GM23248 (cell line): ENCODE measurements at regions not wholly inside any gene's neighbourhood (a gene's known extent, or its start where the extent isn't known, plus 50 kb on each side); places are given as distances from the start of the nearest gene placed in this dataset.

Source experiments
- DNase-seq: peaks from one replicate; pipeline ENCODE4 v3.0.0-alpha.2; 2015
- H2AFZ ChIP-seq: fragments of 200-600 bp; sonication (generic); 2 replicates; pipeline ENCODE4 v1.6.1; 2016; ENCODE audit warnings: antibody characterized with exemption
- H3F3A ChIP-seq: fragments of 200-600 bp; sonication (generic); 2 replicates; pipeline ENCODE4 v1.6.1; 2016; ENCODE audit warnings: mild to moderate bottlenecking, antibody characterized with exemption, mixed run types; ENCODE audit not compliant: insufficient read depth
- H3K27ac ChIP-seq: fragments of 200-600 bp; sonication (generic); 2 replicates; pipeline ENCODE4 v1.5.1; 2016; ENCODE audit warnings: mild to moderate bottlenecking
- H3K27me3 ChIP-seq: fragments of 200-600 bp; sonication (generic); replicated peaks from 2 replicates; pipeline ENCODE4 v1.6.1; 2016; ENCODE audit warnings: mild to moderate bottlenecking; ENCODE audit not compliant: insufficient read depth
- H3K36me3 ChIP-seq: fragments of 200-600 bp; sonication (generic); 2 replicates; pipeline ENCODE4 v1.6.1; 2016; ENCODE audit warnings: low read depth, mild to moderate bottlenecking
- H3K4me1 ChIP-seq: fragments of 200-600 bp; sonication (generic); 2 replicates; pipeline ENCODE4 v1.6.1; 2016; ENCODE audit warnings: mild to moderate bottlenecking; ENCODE audit not compliant: insufficient read depth
- H3K4me2 ChIP-seq: fragments of 200-600 bp; sonication (generic); one replicate; pipeline ENCODE4 v1.6.1; 2016; ENCODE audit warnings: mild to moderate bottlenecking; ENCODE audit not compliant: unreplicated experiment
- H3K4me3 ChIP-seq: fragments of 200-600 bp; sonication (generic); 2 replicates; pipeline ENCODE4 v1.5.1; 2016; ENCODE audit warnings: mild to moderate bottlenecking
- H3K79me2 ChIP-seq: fragments of 200-600 bp; sonication (generic); 2 replicates; pipeline ENCODE4 v1.6.1; 2016; ENCODE audit warnings: mild to moderate bottlenecking; ENCODE audit not compliant: insufficient read depth
- H3K9ac ChIP-seq: fragments of 200-600 bp; sonication (generic); 2 replicates; pipeline ENCODE4 v1.6.1; 2016; ENCODE audit warnings: mild to moderate bottlenecking
- H3K9me2 ChIP-seq: fragments of 200-600 bp; sonication (generic); 2 replicates; pipeline ENCODE4 v1.6.1; 2016; ENCODE audit warnings: mixed run types, mild to moderate bottlenecking, moderate library complexity; ENCODE audit not compliant: insufficient read depth
- H3K9me3 ChIP-seq: fragments of 200-600 bp; sonication (generic); one replicate; pipeline ENCODE4 v1.6.1; 2017; ENCODE audit warnings: low read depth
- H4K20me1 ChIP-seq: fragments of 200-600 bp; sonication (generic); 2 replicates; pipeline ENCODE4 v1.6.0; 2016; ENCODE audit not compliant: insufficient read depth
- EZH2 ChIP-seq: fragments of 200-600 bp; sonication (generic); IDR thresholded peaks from 2 replicates; pipeline ENCODE4 v1.6.1; 2018; ENCODE audit warnings: antibody characterized with exemption, mild to moderate bottlenecking; ENCODE audit not compliant: insufficient read depth, poor library complexity, severe bottlenecking
- EZH2phosphoT487 ChIP-seq: fragments of 200-600 bp; sonication (generic); IDR thresholded peaks from 2 replicates; pipeline ENCODE4 v1.6.1; 2018; ENCODE audit warnings: antibody characterized with exemption, moderate library complexity, mild to moderate bottlenecking, low read depth; ENCODE audit not compliant: insufficient read depth
- WGBS, 2 experiments: methylation state at CpG; one replicate each; pipeline ENCODE4 v1.1.6; 2015 to 2017; ENCODE audit warnings: low lambda C conversion rate in 2 of 2, low coverage in 1 of 2; ENCODE audit errors: missing lambda C conversion rate in 2 of 2; 5-methylcytosine and 5-hydroxymethylcytosine counted together
- in situ Hi-C: fragments of 300-500 bp; cut with MboI; formaldehyde crosslinking; loops from 2 replicates; pipeline ENCODE4 v1.15.0; 2020

GRCh38 chr18:30634249-30634648 is 408.3 kb downstream of the DSC3 start:
- Histone ChIP-seq H3K79me2 (no peaks in the 10 kb centered on the region), H3K36me3 (no peaks in the 10 kb centered on the region), H3K9me3 (no peaks in the 10 kb centered on the region), H3K9ac (no peak overlapping the region), H3K4me1 (no peaks in the 10 kb centered on the region), H3K4me2 (no peak overlapping the region), H3K27ac (no peak overlapping the region), H4K20me1 (no peaks in the 10 kb centered on the region), H3K27me3 (no peaks in the 10 kb centered on the region), H3F3A (no peaks in the 10 kb centered on the region), H3K4me3 (no peak overlapping the region), H2AFZ (no peak overlapping the region), H3K9me2 (no peaks in the 10 kb centered on the region)
- in situ Hi-C loops: no loop called here
- DNase-seq: no peak
- no peak for TF ChIP-seq EZH2phosphoT487
- TF ChIP-seq EZH2: no peak

- in situ Hi-C loops: no loop called here
- H3K9ac ChIP-seq: no peak overlapping the region
- no peaks in the 10 kb centered on the region for H3K9me3 ChIP-seq
Observed at GRCh38 chr18:30632071-30632698, 410.4 kb downstream of the DSC3 start.

GRCh38 chr18:30625961-30626360 is 416.6 kb downstream of the DSC3 start:
- Histone ChIP-seq H2AFZ (no peak overlapping the region), H3K4me1 (no peaks in the 10 kb centered on the region), H4K20me1 (no peaks in the 10 kb centered on the region), H3K27me3 (no peaks in the 10 kb centered on the region), H3K9me3 (no peaks in the 10 kb centered on the region), H3K9me2 (no peaks in the 10 kb centered on the region), H3K36me3 (no peaks in the 10 kb centered on the region), H3F3A (no peaks in the 10 kb centered on the region), H3K4me3 (no peak overlapping the region), H3K9ac (no peak overlapping the region), H3K79me2 (no peaks in the 10 kb centered on the region), H3K27ac (no peak overlapping the region), H3K4me2 (no peak overlapping the region)
- no peak for DNase-seq
- in situ Hi-C loops: no loop called here
- no peak for TF ChIP-seq EZH2
- TF ChIP-seq EZH2phosphoT487: no peak
- 10 to 20% methylated on average over 3 of the region's 3 CpGs for WGBS, 2 experiments

More at GRCh38 chr18:30632071-30632698, 410.4 kb downstream of the DSC3 start:
- Histone ChIP-seq H3K27me3 (no peaks in the 10 kb centered on the region), H4K20me1 (no peaks in the 10 kb centered on the region), H3K4me3 (no peak overlapping the region), H3K36me3 (no peaks in the 10 kb centered on the region), H3K9me2 (no peaks in the 10 kb centered on the region), H3K79me2 (no peaks in the 10 kb centered on the region), H3K27ac (no peak overlapping the region), H3K4me1 (no peaks in the 10 kb centered on the region), H3F3A (no peaks in the 10 kb centered on the region), H3K4me2 (no peak overlapping the region), H2AFZ (no peak overlapping the region)
- DNase-seq: no peak
- TF ChIP-seq EZH2 (no peak), EZH2phosphoT487 (no peak)
- WGBS, 2 experiments: 8 to 19% methylated on average over 2 of the region's 2 CpGs

- no peaks in the 10 kb centered on the region for H3K9me3 ChIP-seq
- in situ Hi-C loops: no loop called here
- TF ChIP-seq EZH2 (no peak), EZH2phosphoT487 (no peak)
- no peaks in the 10 kb centered on the region for H3K27me3 ChIP-seq
- no peak overlapping the region for H3K27ac ChIP-seq
- H3K9me2 ChIP-seq: no peaks in the 10 kb centered on the region
- DNase-seq: no peak
- H3F3A ChIP-seq: no peaks in the 10 kb centered on the region
- 10 to 13% methylated on average over 5 of the region's 5 CpGs for WGBS, 2 experiments
- no peaks in the 10 kb centered on the region for H3K4me1 ChIP-seq
- H4K20me1 ChIP-seq: no peaks in the 10 kb centered on the region
- no peak overlapping the region for H3K4me3 ChIP-seq
- no peak overlapping the region for H3K4me2 ChIP-seq
- no peaks in the 10 kb centered on the region for H3K79me2 ChIP-seq
- no peak overlapping the region for H3K9ac ChIP-seq
- H3K36me3 ChIP-seq: no peaks in the 10 kb centered on the region
- no peak overlapping the region for H2AFZ ChIP-seq
Observed at GRCh38 chr18:30623401-30624065, 419.0 kb downstream of the DSC3 start.

GRCh38 chr18:30622635-30623034 is 419.9 kb downstream of the DSC3 start:
- no peak overlapping the region for H3K27ac ChIP-seq
- H3K27me3 ChIP-seq: no peaks in the 10 kb centered on the region
- no peaks in the 10 kb centered on the region for H4K20me1 ChIP-seq
- H3F3A ChIP-seq: no peaks in the 10 kb centered on the region
- in situ Hi-C loops: no loop called here
- H2AFZ ChIP-seq: no peak overlapping the region
- H3K4me2 ChIP-seq: no peak overlapping the region
- H3K4me1 ChIP-seq: no peaks in the 10 kb centered on the region
- no peaks in the 10 kb centered on the region for H3K9me2 ChIP-seq
- no peak for TF ChIP-seq EZH2phosphoT487
- H3K79me2 ChIP-seq: no peaks in the 10 kb centered on the region
- no peak for DNase-seq
- no peak overlapping the region for H3K4me3 ChIP-seq
- H3K9me3 ChIP-seq: no peaks in the 10 kb centered on the region
- no peak overlapping the region for H3K9ac ChIP-seq
- WGBS, 2 experiments: 17 to 22% methylated on average over 6 of the region's 6 CpGs
- H3K36me3 ChIP-seq: no peaks in the 10 kb centered on the region
